ENCODE measurements at regions not wholly inside any gene's neighbourhood (a gene's known extent, or its start where the extent isn't known, plus 50 kb on each side); places are given as distances from the start of the nearest gene placed in this dataset.

DNA sequence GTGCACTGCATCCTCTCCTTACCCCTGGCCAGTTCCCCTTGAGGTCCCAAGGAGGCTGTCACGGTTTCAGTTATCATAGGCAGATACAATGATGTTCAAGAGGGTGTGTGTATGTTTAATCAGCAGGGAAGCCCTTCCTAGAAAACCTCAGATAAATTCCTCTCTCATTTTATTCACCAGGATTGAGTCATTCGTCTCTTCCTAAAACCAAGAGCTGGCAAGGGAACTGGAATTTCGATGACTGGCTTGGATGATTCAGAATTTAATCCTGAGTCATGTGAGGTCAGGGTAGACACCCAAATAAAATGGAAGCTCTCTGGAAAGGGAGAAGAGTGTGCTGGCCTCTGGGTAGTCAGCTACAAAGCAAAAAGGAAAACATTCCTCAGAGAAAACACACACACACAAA lies 106.2 kb upstream of the RAPGEF2 start:
- TF ChIP-seq, protein P1, sequence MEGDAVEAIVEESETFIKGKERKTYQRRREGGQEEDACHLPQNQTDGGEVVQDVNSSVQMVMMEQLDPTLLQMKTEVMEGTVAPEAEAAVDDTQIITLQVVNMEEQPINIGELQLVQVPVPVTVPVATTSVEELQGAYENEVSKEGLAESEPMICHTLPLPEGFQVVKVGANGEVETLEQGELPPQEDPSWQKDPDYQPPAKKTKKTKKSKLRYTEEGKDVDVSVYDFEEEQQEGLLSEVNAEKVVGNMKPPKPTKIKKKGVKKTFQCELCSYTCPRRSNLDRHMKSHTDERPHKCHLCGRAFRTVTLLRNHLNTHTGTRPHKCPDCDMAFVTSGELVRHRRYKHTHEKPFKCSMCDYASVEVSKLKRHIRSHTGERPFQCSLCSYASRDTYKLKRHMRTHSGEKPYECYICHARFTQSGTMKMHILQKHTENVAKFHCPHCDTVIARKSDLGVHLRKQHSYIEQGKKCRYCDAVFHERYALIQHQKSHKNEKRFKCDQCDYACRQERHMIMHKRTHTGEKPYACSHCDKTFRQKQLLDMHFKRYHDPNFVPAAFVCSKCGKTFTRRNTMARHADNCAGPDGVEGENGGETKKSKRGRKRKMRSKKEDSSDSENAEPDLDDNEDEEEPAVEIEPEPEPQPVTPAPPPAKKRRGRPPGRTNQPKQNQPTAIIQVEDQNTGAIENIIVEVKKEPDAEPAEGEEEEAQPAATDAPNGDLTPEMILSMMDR (IDR thresholded peaks at IDR 0.05; ENCODE audit: low read depth, low read length), result no peak
- DNase-seq (ENCODE audit: low read depth in 2 of 2), result peak; percentile 88 to 97
- H3K4me3 ChIP-seq (replicated peaks in 1 of 2; ENCODE audit: low read depth in 2 of 2, low read length in 2 of 2), result no peak overlapping the region

DNA sequence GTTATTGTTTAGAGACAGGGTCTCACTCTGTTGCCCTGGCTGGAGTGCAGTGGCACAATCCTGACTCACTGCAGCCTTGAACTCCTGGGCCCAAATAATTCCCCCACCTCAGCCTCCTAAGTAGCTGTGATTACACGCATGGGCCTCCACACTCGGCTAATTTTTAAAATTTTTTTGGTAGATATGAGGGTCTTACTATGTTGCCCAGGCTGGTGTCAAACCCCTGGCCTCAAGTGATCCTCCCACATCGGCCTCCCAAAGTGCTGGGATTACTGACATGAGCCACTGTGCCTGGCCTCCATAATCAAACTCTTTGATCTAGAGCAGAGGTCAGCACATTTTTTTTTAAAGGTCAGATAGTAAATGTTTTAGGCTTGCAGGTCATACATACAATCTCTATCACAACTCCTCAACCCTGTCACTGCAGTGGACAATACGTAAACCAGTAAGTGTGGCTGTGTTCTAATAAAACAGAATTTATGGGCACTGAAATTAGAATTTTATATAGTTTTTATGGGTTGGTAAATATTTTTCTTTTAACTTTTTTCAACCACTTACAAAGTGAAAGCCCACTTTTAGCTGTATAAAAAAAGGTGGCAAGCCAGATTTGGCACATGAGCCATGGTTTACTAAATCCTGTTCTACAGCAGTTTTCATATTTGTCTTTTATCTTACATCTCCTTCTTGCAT lies 105.1 kb upstream of the RAPGEF2 start:
- DNase-seq (ENCODE audit: low read depth in 2 of 2), result no peak
- TF ChIP-seq, protein P1 (IDR thresholded peaks at IDR 0.05; ENCODE audit: low read depth, low read length), result no peak
- H3K4me3 ChIP-seq (replicated peaks in 1 of 2; ENCODE audit: low read depth in 2 of 2, low read length in 2 of 2), result no peak overlapping the region

DNA sequence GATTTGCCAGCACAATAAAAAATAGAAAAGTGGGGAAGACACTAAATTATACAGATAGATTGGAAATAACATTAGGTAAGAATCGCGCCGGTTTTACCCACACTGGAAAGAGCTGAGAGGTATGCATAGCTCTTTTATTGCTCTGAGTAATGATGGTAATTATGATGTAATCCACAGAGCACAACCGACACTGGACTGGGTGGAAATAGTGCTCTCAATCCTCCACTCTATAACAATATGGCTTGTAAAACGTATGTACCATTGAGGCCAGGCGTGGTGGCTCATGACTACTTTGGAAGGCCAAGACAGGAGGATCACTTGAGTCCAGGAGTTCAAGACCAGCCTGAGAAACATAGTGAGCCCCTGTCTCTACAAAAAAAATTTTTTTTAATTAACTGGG lies 104.3 kb upstream of the RAPGEF2 start:
- DNase-seq (ENCODE audit: low read depth in 2 of 2), result no peak
- H3K4me3 ChIP-seq (replicated peaks in 1 of 2; ENCODE audit: low read depth in 2 of 2, low read length in 2 of 2), result no peak overlapping the region

DNA sequence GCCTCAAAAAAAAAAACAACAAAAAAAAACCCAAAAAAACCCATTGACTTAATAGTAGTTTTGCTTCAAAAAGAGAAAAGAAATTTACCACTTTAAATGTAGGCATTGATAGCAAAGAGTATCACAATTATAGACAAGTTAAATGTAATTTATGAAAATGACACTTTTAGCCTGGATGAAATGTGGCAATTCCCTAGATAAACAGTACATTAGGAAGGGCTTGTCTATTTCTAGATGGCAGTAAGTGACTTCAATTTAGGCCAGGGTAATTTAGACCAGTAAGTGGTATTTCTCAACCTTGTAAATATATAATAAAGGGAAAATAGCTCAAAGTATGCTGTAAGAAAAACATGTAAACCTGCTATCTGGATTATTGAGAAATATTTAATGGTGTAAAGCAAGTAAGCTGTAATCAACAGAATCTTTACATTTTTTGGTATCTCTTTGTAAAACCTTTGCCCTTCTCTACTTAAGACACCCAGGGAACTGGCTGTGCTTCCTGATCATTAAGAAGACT lies 103.7 kb upstream of the RAPGEF2 start:
- no peak overlapping the region for H3K4me3 ChIP-seq (replicated peaks in 1 of 2; ENCODE audit: low read depth in 2 of 2, low read length in 2 of 2)
- TF ChIP-seq, protein P1 (IDR thresholded peaks at IDR 0.05; ENCODE audit: low read depth, low read length), result no peak
- no peak for DNase-seq (ENCODE audit: low read depth in 2 of 2)

More for the DNA sequence above, 104.3 kb upstream of the RAPGEF2 start:
- TF ChIP-seq, protein P1 (IDR thresholded peaks at IDR 0.05; ENCODE audit: low read depth, low read length), result no peak

DNA sequence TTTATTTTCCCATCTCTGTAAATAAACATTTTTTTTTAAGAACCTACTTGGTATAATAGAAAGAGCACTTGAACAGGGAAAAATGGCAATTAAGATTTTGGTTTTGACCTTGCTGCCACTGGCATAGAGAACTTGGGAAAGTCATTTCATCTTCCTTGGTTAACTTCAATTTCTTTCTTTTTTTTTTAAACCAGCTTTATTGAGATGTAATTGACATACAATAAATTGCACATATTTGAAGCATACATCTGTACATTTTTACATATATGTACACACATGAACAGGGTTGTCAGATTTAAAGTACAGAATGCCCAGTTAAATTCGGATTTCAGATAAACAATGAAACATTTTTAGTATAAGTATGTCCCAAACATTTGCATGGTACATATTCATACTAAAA lies 103.0 kb upstream of the RAPGEF2 start:
- no peak for DNase-seq (ENCODE audit: low read depth in 2 of 2)
- H3K4me3 ChIP-seq (replicated peaks in 1 of 2; ENCODE audit: low read depth in 2 of 2, low read length in 2 of 2), result no peak overlapping the region
- TF ChIP-seq, protein P1 (IDR thresholded peaks at IDR 0.05; ENCODE audit: low read depth, low read length), result no peak

DNA sequence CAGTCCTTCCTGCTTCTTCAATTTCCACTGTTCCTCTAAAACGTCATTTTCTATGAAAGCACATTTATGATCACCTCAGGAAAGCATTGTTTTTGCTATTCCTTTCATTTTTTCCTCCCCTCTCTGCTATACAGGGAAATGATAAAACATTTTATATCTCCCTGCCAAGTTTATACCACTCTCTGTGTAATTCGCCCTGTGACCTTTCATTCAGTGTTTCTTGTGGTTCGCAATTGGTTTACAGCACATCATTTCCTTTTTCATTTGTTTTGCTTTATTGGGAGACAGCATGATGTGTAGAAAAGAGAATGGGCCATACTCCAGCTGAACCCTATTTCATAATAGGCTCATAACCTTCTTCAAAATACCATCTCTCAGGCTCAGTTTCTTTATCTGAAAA lies 99.9 kb upstream of the RAPGEF2 start:
- DNase-seq (ENCODE audit: low read depth in 2 of 2), result peak; percentile 77 to 81
- no peak overlapping the region for H3K4me3 ChIP-seq (replicated peaks in 1 of 2; ENCODE audit: low read depth in 2 of 2, low read length in 2 of 2)
- TF ChIP-seq, protein P1 (IDR thresholded peaks at IDR 0.05; ENCODE audit: low read depth, low read length), result no peak

Measured in cardiac fibroblast (primary cell).